ENCODE measurements at regions not wholly inside any gene's neighbourhood (a gene's known extent, or its start where the extent isn't known, plus 50 kb on each side); places are given as distances from the start of the nearest gene placed in this dataset.

GRCh38 chr3:106345353-106346027, 476.7 kb upstream of the CBLB start:
- Histone ChIP-seq H3K4me3 (ENCODE audit: low read depth in 1 of 3, low read length in 3 of 3) (no peak overlapping the region), H3K36me3 (ENCODE audit: control insufficient read depth in 4 of 4, insufficient read depth in 3 of 4, low read depth in 1 of 4, low read length in 3 of 4) (no peaks in the 10 kb centered on the region), H3K9ac (ENCODE audit: low read depth in 1 of 2, low read length in 2 of 2) (no peak overlapping the region), H3K27ac (ENCODE audit: low read depth in 1 of 2, low read length in 2 of 2) (no peak overlapping the region), H3K4me1 (ENCODE audit: control insufficient read depth in 4 of 4, insufficient read depth in 4 of 4, low read length in 3 of 4) (no peaks in the 10 kb centered on the region), H3K27me3 (ENCODE audit: control insufficient read depth in 4 of 4, insufficient read depth in 4 of 4, low read length in 3 of 4) (no peaks in the 10 kb centered on the region), H3K9me3 (ENCODE audit: control insufficient read depth in 4 of 4, low read length in 3 of 4) (no peaks in the 10 kb centered on the region)
- DNase-seq (ENCODE audit: low spot score) = no peak
- TF ChIP-seq FOXA2 (IDR thresholded peaks at IDR 0.05) (no peak), REST (IDR thresholded peaks at IDR 0.05) (no peak), CTCF (IDR thresholded peaks at IDR 0.05; ENCODE audit: low read depth, low read length, missing input control) (no peak)
- WGBS = 72% methylated on average over 5 of the region's 5 CpGs

- H3K27ac ChIP-seq (ENCODE audit: low read depth in 1 of 2, low read length in 2 of 2) = no peak overlapping the region
- TF ChIP-seq ZBTB33 (IDR thresholded peaks at IDR 0.05) (no peak), EGR1 (IDR thresholded peaks at IDR 0.05; ENCODE audit: low read depth in 2 of 2) (no peak), NR2F2 (IDR thresholded peaks at IDR 0.05) (no peak), YY1 (IDR thresholded peaks at IDR 0.05) (no peak), CTCF (IDR thresholded peaks at IDR 0.05; ENCODE audit: low read depth, low read length, missing input control) (no peak), REST (IDR thresholded peaks at IDR 0.05) (no peak)
These were observed 478.5 kb upstream of the CBLB start for GRCh38 chr3:106347350-106347749.

More at GRCh38 chr3:106347350-106347749, 478.5 kb upstream of the CBLB start:
- Histone ChIP-seq H3K4me1 (ENCODE audit: control insufficient read depth in 4 of 4, insufficient read depth in 4 of 4, low read length in 3 of 4) (no peaks in the 10 kb centered on the region), H3K9ac (ENCODE audit: low read depth in 1 of 2, low read length in 2 of 2) (no peak overlapping the region), H3K4me3 (ENCODE audit: low read depth in 1 of 3, low read length in 3 of 3) (no peak overlapping the region), H3K9me3 (ENCODE audit: control insufficient read depth in 4 of 4, low read length in 3 of 4) (no peaks in the 10 kb centered on the region), H3K36me3 (ENCODE audit: control insufficient read depth in 4 of 4, insufficient read depth in 3 of 4, low read depth in 1 of 4, low read length in 3 of 4) (no peaks in the 10 kb centered on the region), H3K27me3 (ENCODE audit: control insufficient read depth in 4 of 4, insufficient read depth in 4 of 4, low read length in 3 of 4) (no peaks in the 10 kb centered on the region)
- no peak for DNase-seq (ENCODE audit: low spot score)

Data from liver (tissue), 8 donors.